ENCODE measurements at regions not wholly inside any gene's neighbourhood (a gene's known extent, or its start where the extent isn't known, plus 50 kb on each side); places are given as distances from the start of the nearest gene placed in this dataset.
"Not testable (repeated sequence)": the region's sequence is repeated elsewhere in the genome, so short reads cannot be mapped to it uniquely, and the experiment has no call there.

GRCh38 chr9:67175167-67175566 is 182.8 kb upstream of the SPATA31A3 start:
- not testable (repeated sequence) for DNase-seq (ENCODE audit: low read depth); H3K4me3 ChIP-seq (replicated peaks; ENCODE audit: low read depth, low read length)

GRCh38 chr9:67171721-67172120 is 179.4 kb upstream of the SPATA31A3 start:
- not testable (repeated sequence) for DNase-seq (ENCODE audit: low read depth); H3K4me3 ChIP-seq (replicated peaks; ENCODE audit: low read depth, low read length)

GRCh38 chr9:67168530-67169157 is 176.3 kb upstream of the SPATA31A3 start:
- not testable (repeated sequence) for DNase-seq (ENCODE audit: low read depth); H3K4me3 ChIP-seq (replicated peaks; ENCODE audit: low read depth, low read length)

DNA sequence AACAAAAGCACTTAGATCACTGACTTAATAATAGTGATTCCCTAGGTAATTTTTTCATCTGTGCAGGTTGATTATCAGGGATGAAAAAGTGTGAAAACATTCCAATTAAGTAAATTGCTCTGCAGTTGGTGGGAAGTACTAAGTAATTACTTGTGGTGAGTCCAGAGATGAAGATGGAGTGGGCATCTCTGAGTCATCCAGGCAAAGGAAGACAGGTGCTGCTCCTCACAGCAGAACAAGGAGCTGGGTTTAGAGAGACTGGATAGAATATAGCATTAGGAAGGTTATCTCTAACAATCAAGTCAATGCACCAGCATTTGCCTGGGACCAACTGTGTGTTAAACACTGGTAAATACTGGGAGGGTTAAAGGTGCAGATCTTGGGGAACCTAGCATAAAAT is 174.0 kb upstream of the SPATA31A3 start:
- H3K4me3 ChIP-seq (replicated peaks; ENCODE audit: low read depth, low read length); DNase-seq (ENCODE audit: low read depth): not testable (repeated sequence)

DNA sequence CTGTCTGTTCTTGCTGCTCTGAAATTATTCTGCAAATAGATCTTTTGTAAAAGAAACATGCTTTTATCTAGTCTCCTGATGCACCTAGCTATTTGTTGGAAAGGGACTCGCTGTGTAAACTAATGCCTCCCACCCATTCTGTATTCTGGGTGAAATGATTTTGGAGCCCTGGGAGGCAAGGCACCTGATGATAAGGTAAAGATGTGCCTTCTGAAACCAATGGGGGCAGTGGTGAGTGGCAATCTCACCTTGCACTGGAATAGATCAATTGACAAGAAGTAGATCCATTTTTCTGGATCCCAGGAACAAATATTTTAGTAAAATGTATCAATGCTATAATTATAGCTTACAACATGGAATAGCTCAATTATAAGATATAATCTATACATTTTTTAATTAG is 170.5 kb upstream of the SPATA31A3 start:
- not testable (repeated sequence) for H3K4me3 ChIP-seq (replicated peaks; ENCODE audit: low read depth, low read length); DNase-seq (ENCODE audit: low read depth)

DNA sequence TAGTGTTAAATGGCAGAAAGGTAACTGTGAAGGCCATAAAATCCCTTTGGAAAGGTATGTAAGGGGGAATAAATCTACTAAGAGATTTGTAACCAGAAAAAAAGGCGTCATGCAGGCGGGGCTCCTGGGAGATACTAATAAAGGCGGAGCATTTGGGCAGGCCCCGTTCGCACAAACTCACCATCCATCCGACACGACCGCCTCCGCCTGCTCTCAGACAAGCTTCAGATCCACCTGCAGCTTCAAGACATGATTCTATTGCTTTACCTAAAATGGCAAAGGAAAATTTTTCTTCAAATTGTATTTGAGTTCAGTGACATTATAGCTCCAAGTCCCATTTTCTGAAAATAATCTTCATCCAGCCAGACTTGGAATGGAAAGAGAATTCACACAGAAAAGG is 162.9 kb upstream of the SPATA31A3 start:
- not testable (repeated sequence) for H3K4me3 ChIP-seq (replicated peaks; ENCODE audit: low read depth, low read length); DNase-seq (ENCODE audit: low read depth)

DNA sequence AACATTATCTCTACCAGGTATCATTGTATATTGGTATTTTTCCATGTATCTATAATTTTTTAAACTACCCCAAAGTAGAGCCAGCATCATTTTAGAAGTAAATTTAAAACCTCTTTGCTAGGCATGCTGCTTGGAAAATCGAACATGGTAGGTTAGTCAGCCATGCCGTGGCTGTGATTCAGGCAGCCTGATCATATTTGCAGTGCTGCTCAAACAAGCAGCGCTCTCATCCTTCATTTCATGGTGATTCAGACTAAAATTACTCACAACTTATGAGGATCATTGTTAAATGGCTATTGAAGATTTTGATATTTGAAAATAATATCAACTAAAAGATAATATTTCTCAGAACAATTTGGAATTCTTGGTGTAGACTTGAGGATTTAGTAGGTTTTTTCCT is 161.2 kb upstream of the SPATA31A3 start:
- not testable (repeated sequence) for H3K4me3 ChIP-seq (replicated peaks; ENCODE audit: low read depth, low read length); DNase-seq (ENCODE audit: low read depth)

- not testable (repeated sequence) for DNase-seq (ENCODE audit: low read depth); H3K4me3 ChIP-seq (replicated peaks; ENCODE audit: low read depth, low read length)
Measured at GRCh38 chr9:67142392-67143107, 150.2 kb upstream of the SPATA31A3 start.

- not testable (repeated sequence) for DNase-seq (ENCODE audit: low read depth)
Measured at GRCh38 chr9:67136376-67136775, 144.0 kb upstream of the SPATA31A3 start.

GRCh38 chr9:67133124-67133523 is 140.8 kb upstream of the SPATA31A3 start:
- DNase-seq (ENCODE audit: low read depth); H3K4me3 ChIP-seq (replicated peaks; ENCODE audit: low read depth, low read length): not testable (repeated sequence)

More at GRCh38 chr9:67136376-67136775, 144.0 kb upstream of the SPATA31A3 start:
- not testable (repeated sequence) for H3K4me3 ChIP-seq (replicated peaks; ENCODE audit: low read depth, low read length)

- not testable (repeated sequence) for H3K4me3 ChIP-seq (replicated peaks; ENCODE audit: low read depth, low read length); DNase-seq (ENCODE audit: low read depth)
Measured at GRCh38 chr9:67116761-67117160, 124.4 kb upstream of the SPATA31A3 start.

GRCh38 chr9:67112148-67112547 is 119.8 kb upstream of the SPATA31A3 start:
- not testable (repeated sequence) for H3K4me3 ChIP-seq (replicated peaks; ENCODE audit: low read depth, low read length); DNase-seq (ENCODE audit: low read depth)

GRCh38 chr9:67111733-67112132 is 119.4 kb upstream of the SPATA31A3 start:
- not testable (repeated sequence) for H3K4me3 ChIP-seq (replicated peaks; ENCODE audit: low read depth, low read length); DNase-seq (ENCODE audit: low read depth)

DNA sequence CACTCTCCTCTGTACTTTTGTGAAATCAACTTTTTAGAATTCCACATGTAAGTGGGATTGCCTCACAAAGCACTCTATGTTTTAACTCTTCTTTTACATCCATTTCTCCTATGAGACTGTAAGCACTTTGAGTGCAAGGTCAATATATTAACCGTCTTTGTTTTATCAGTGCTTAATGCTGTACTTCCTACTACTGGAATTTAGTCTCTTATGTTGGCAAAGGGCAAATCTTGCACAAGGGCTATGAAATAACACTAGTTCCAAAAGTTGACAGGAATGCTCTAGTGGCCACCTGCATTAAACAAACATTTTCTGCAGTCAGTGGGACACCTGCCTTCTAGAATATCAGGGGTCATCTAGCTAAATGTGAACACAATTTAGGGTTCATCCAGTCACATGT is 117.5 kb upstream of the SPATA31A3 start:
- H3K4me3 ChIP-seq (replicated peaks; ENCODE audit: low read depth, low read length); DNase-seq (ENCODE audit: low read depth): not testable (repeated sequence)

DNA sequence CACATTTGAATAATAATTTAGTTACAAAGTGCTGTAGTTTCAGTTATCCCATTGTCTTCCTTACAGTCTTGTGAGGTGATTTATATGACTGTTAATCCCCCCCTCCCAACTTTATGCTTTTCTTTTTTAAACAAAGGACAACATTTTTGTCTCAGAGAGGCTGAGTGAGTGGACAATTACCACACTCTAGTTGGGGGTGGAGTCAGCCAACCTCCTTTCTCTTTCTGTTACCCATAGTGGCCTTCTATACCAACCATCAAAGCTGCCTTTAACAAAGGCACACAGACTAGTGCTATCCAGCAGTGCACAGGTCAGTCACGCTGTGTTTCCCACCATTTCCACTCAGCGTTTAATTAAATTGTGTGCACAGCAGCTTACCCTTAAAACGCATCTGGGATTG is 114.3 kb upstream of the SPATA31A3 start:
- DNase-seq (ENCODE audit: low read depth); H3K4me3 ChIP-seq (replicated peaks; ENCODE audit: low read depth, low read length): not testable (repeated sequence)

DNA sequence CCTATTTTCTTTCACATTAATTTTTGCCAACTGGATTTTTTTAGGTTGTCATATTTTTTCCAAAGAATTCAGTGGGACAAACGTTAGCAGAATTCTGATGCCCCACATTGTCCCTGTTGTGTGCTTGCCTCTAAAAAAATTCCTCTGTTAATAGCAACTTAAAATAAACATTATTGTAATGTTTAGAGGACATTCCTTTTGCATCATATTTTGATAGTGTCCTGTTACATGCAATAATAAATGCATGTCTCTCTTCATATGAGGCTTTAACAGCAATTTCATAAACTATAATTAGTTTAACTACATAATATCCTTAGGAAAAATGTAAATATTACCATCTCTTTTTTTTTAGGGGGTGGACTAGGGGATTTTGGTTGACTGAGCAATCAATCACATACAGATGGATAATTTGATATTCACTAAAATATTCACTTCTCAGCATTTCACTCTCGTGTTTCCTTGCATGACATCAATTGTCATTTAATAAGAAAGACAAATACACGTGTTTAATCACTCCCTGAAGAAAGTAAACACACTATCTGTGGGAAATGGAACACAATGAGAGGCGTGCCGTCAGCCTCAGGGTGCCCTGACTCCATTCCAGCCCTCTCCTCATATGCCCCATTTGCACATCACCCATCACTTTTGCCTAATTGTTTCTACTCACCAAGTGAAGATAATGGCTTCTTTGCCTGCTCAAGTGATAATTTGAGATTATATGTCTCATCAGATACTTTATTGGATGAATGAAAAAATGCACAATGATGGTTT is 110.3 kb upstream of the SPATA31A3 start:
- H3K4me3 ChIP-seq (replicated peaks; ENCODE audit: low read depth, low read length); DNase-seq (ENCODE audit: low read depth): not testable (repeated sequence)

DNA sequence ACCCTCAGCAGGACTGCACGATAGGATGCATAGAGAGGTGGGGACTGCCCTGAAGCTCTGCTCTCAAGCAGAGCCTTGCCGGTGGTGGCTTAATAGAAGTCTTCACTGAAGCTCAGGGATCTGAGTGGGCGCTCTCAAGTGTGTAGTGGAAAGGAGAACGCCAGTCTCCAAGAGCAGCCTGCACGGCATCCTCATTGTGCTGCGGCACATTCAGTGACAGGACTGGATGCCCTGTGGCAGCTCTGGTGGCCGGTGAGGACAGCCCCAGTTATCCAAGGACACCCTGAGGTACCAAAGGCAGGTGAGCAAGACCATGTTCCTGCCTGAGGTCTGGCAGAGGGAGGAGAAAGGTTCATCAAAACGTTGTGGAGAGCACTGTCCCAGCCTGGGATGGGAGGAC is 98.8 kb upstream of the SPATA31A3 start:
- not testable (repeated sequence) for DNase-seq (ENCODE audit: low read depth); H3K4me3 ChIP-seq (replicated peaks; ENCODE audit: low read depth, low read length)

- not testable (repeated sequence) for DNase-seq (ENCODE audit: low read depth); H3K4me3 ChIP-seq (replicated peaks; ENCODE audit: low read depth, low read length)
Measured at GRCh38 chr9:67086862-67087261, 94.5 kb upstream of the SPATA31A3 start.

DNA sequence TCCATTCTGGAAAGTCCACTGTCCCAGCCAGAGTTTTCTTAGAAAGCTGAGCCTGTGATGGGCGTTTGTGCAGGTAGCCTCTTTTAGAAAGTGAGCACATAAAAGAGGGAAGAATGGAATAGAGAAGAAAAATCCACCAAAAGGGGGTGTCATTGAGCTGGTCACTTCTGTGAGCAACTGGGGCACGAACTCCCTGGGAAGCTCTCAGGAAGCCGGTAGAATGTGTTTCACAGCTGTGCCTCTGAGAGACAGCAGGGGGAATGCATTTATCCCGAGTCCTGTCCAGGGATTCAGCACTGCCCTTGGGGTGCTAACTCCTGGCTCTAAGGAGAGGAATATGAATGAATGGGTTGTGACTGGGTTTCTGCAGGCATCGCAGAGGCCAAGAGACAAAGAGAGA is 73.8 kb upstream of the SPATA31A3 start:
- DNase-seq (ENCODE audit: low read depth): not testable (repeated sequence)

More for the DNA sequence above, 73.8 kb upstream of the SPATA31A3 start:
- H3K4me3 ChIP-seq (replicated peaks; ENCODE audit: low read depth, low read length): not testable (repeated sequence)

Measured in fibroblast of pulmonary artery (primary cell).